HepG2 (cell line): ENCODE measurements at regions not wholly inside any gene's neighbourhood (a gene's known extent, or its start where the extent isn't known, plus 50 kb on each side); places are given as distances from the start of the nearest gene placed in this dataset.
A peak's percentile ranks its signal among the peaks of the same experiment; 100 is the strongest.
"Not testable (repeated sequence)": the region's sequence is repeated elsewhere in the genome, so short reads cannot be mapped to it uniquely, and the experiment has no call there.

Experiments
- ATAC-seq: fragments of 200-7000 bp; cut with Tn5 transposase; 3 replicates; pipeline ENCODE4 v1.9.1; 2020; ENCODE audit warnings: mild to moderate bottlenecking, moderate library complexity
- BruUV-seq: library from RNA; stranded (reverse); fragments of 400-500 nt; replicated peaks from 2 replicates; lab custom pipeline; 2021; lab: Mats Ljungman, UMichigan
- CTCF ChIA-PET: fragments of 300-600 bp; formaldehyde crosslinking; extraction: SDS; loops from one replicate; lab custom pipeline; 2021; ENCODE audit warnings: low total read pairs, inconsistent platforms, low intra/inter-chr PET ratio; lab: Yijun Ruan, JAX
- POLR2A ChIA-PET: fragments of 350-600 bp; sonication (Branson Sonifier 250); formaldehyde crosslinking; loops from one replicate; lab custom pipeline; 2020; ENCODE audit warnings: antibody characterized with exemption, inconsistent platforms; lab: Yijun Ruan, JAX
- DNase-seq: peaks from one replicate; pipeline ENCODE4 v3.0.0-alpha.2; 2015; ENCODE audit warnings: low spot score
- FAIRE-seq: peaks from 3 replicates; lab custom pipeline; 2011; peaks lifted over from hg19 to GRCh38; lab: Jason Lieb, UNC
- H2AFZ ChIP-seq: one replicate; pipeline ENCODE4 v1.6.1; 2011; ENCODE audit warnings: low read length, inconsistent platforms
- H3K27ac ChIP-seq: fragments of 300-600 bp; 3 replicates; pipeline ENCODE4 v1.8.0; 2011; ENCODE audit warnings: mixed run types, mild to moderate bottlenecking, mixed read lengths, low read length, inconsistent platforms; ENCODE audit not compliant: insufficient read depth; ENCODE audit errors: extremely low read length
- H3K27me3 ChIP-seq, 2 experiments: fragments of 200-600 bp in 1 of 2; 2 replicates in 1 of 2; 3 replicates in 1 of 2; pipeline versions ENCODE4 v1.6.0 to v1.8.0; 2011; ENCODE audit warnings: low read length in 2 of 2, mild to moderate bottlenecking in 2 of 2, moderate library complexity in 2 of 2, inconsistent platforms in 1 of 2; ENCODE audit not compliant: insufficient read depth in 2 of 2, control insufficient read depth in 1 of 2
- H3K36me3 ChIP-seq, 2 experiments: fragments of 200-600 bp in 1 of 2; replicated peaks in 1 of 2; 2 replicates in 1 of 2; 3 replicates in 1 of 2; pipeline versions ENCODE4 v1.5.1 to v1.8.0; 2011; ENCODE audit warnings: low read length in 2 of 2, inconsistent platforms in 1 of 2; ENCODE audit not compliant: insufficient read depth in 2 of 2, control insufficient read depth in 1 of 2
- H3K4me1 ChIP-seq: 2 replicates; pipeline ENCODE4 v1.5.1; 2012; ENCODE audit warnings: low read length, inconsistent platforms; ENCODE audit not compliant: insufficient read depth
- H3K4me2 ChIP-seq: 2 replicates; pipeline ENCODE4 v1.6.0; 2011; ENCODE audit warnings: low read depth, low read length, inconsistent platforms
- H3K4me3 ChIP-seq, 3 experiments: fragments of 200-600 bp in 1 of 3; sonication (generic), shearing (Covaris generic) in 1 of 3; replicated peaks in 1 of 3; 2 replicates each; pipeline ENCODE4 v1.5.1; 2011 to 2016; ENCODE audit warnings: low read length in 3 of 3, inconsistent platforms in 2 of 3, low read depth in 2 of 3, mild to moderate bottlenecking in 2 of 3, control low read depth in 1 of 3, mixed read lengths in 1 of 3; ENCODE audit not compliant: insufficient read depth in 1 of 3
- H3K79me2 ChIP-seq: one replicate; pipeline ENCODE4 v1.6.1; 2011; ENCODE audit warnings: low read length, inconsistent platforms; ENCODE audit not compliant: insufficient read depth
- H3K9ac ChIP-seq: 2 replicates; pipeline ENCODE4 v1.6.0; 2011; ENCODE audit warnings: mild to moderate bottlenecking, low read depth, low read length, inconsistent platforms; ENCODE audit not compliant: insufficient read depth
- H3K9me3 ChIP-seq: 2 replicates; pipeline ENCODE4 v1.5.1; 2012; ENCODE audit warnings: mild to moderate bottlenecking, low read length
- H4K20me1 ChIP-seq: 2 replicates; pipeline ENCODE4 v1.6.0; 2011; ENCODE audit warnings: inconsistent platforms, mild to moderate bottlenecking, low read length, moderate library complexity; ENCODE audit not compliant: insufficient read depth
- ATF7 ChIP-seq, 2 experiments: fragments of 450-650 bp in 1 of 2; sonication (generic) in 1 of 2; formaldehyde crosslinking in 1 of 2; IDR thresholded peaks; 2 replicates each; pipeline versions ENCODE4 v1.4.0 to v1.6.1; 2016 to 2020; ENCODE audit warnings: antibody characterized with exemption in 1 of 2, mild to moderate bottlenecking in 1 of 2, missing genetic modification reagents in 1 of 2
- JUNB ChIP-seq: sonication (generic); formaldehyde crosslinking; IDR thresholded peaks from 2 replicates; pipeline ENCODE4 v1.8.0; 2022; ENCODE audit warnings: missing genetic modification reagents, mild to moderate bottlenecking, borderline replicate concordance
- KLF16 ChIP-seq, 2 experiments: sonication (generic) in 1 of 2; formaldehyde crosslinking in 1 of 2; IDR thresholded peaks; 2 replicates each; pipeline versions ENCODE4 v1.6.1 to v1.8.0; 2016 to 2023; ENCODE audit warnings: missing genetic modification reagents in 2 of 2, missing compliant biosample characterization in 1 of 2
- MEF2D ChIP-seq: sonication (generic); formaldehyde crosslinking; IDR thresholded peaks from 2 replicates; pipeline ENCODE4 v1.5.1; 2020; ENCODE audit warnings: mild to moderate bottlenecking, missing genetic modification reagents
- MEIS1 ChIP-seq: sonication (generic); formaldehyde crosslinking; IDR thresholded peaks from 2 replicates; pipeline ENCODE4 v1.9.0; 2021; ENCODE audit warnings: mild to moderate bottlenecking, missing genetic modification reagents, moderate library complexity, borderline replicate concordance
- TEAD3 ChIP-seq: optimal IDR thresholded peaks from 2 replicates; pipeline ENCODE3; 2016; ENCODE audit warnings: borderline replicate concordance
- ZFP37 ChIP-seq: sonication (generic); formaldehyde crosslinking; IDR thresholded peaks from 2 replicates; pipeline ENCODE4 v1.4.0; 2020; ENCODE audit warnings: missing genetic modification reagents, borderline replicate concordance
- ZFP90 ChIP-seq: sonication (generic); formaldehyde crosslinking; IDR thresholded peaks from 2 replicates; pipeline ENCODE4 v1.8.0; 2022; ENCODE audit warnings: missing genetic modification reagents, mild to moderate bottlenecking, inconsistent platforms, borderline replicate concordance
- ZNF264 ChIP-seq: sonication (generic); formaldehyde crosslinking; IDR thresholded peaks from 2 replicates; pipeline ENCODE4 v1.4.0; 2020; ENCODE audit warnings: missing genetic modification reagents
- ZNF615 ChIP-seq: sonication (generic); formaldehyde crosslinking; IDR thresholded peaks from 2 replicates; pipeline ENCODE4 v1.5.0; 2020; ENCODE audit warnings: mild to moderate bottlenecking, missing genetic modification reagents, borderline replicate concordance
- ZXDC ChIP-seq: sonication (generic); formaldehyde crosslinking; IDR thresholded peaks from 2 replicates; pipeline ENCODE4 v1.5.0; 2020; ENCODE audit warnings: mild to moderate bottlenecking, missing genetic modification reagents
- WGBS: methylation state at CpG from one replicate; pipeline ENCODE4 v1.1.6; 2017; ENCODE audit warnings: low lambda C conversion rate; 5-methylcytosine and 5-hydroxymethylcytosine counted together
- in situ Hi-C: cut with HindIII; loops from 2 replicates; pipeline ENCODE4 v1.10.0; 2017; ENCODE audit warnings: low pct_unique_long_range_greater_than_20kb; ENCODE audit not compliant: extremely low pct_ligation_motif_present
- intact Hi-C: fragments of 100-400 bp; cut with micrococcal nuclease; formaldehyde crosslinking; loops from one replicate; pipeline ENCODE4 v1.10.0; 2022; ENCODE audit not compliant: unreplicated experiment
- TF ChIP-seq, protein P1 (sequence below): sonication (generic); formaldehyde crosslinking; IDR thresholded peaks from 2 replicates; pipeline ENCODE4 v1.4.0; 2020; ENCODE audit warnings: mild to moderate bottlenecking, missing genetic modification reagents
- TF ChIP-seq, protein P2 (sequence below): sonication (generic); formaldehyde crosslinking; IDR thresholded peaks from 2 replicates; pipeline ENCODE4 v1.5.1; 2020; ENCODE audit warnings: missing genetic modification reagents, mild to moderate bottlenecking, borderline replicate concordance

DNA sequence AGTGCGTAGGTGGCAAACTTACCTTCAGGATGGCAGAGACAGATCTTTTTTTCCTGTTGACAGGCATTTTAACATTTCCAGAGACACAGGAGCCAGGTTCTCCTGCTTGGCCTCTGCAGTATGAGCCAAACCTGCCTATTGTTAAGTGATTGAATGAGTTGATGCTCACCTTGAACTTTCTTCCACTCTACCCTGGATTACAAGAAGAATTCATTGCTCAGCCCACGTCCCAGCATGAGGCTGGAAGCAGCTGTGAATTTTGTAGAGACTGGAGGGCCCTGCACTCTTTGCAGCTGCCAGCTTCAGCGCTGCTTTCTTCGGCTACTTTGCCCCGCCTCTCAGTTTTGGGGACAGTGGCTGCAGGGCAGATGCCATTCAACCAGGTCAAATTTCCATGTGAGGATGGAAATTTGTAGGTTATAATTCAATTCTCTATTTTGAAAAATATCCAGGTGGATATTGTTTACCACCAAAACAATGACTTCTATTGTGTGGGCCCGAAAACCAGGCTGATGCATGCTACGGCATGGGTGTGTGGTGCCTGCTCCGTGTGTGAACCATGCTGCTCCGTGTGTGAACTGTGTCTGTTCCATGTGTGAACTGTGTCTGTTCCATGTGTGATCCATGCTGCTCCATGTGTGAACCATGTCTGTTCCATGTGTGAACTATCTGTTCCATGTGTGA lies 75.2 kb upstream of the METTL9 start (continued):
- TF ChIP-seq ZNF615 (no peak), ZNF264 (CRISPR knock-in tag) (no peak), ZFP90 (0 out of 2 replicates have a peak, but pooled peaks have one; percentile 13), ZXDC (CRISPR knock-in tag) (peak; percentile 77; the same call in 1 of the 2 replicates), ZFP37 (CRISPR knock-in tag) (peak; percentile 60; the same call in 1 of the 2 replicates)

- H3K36me3 ChIP-seq; H4K20me1 ChIP-seq; BruUV-seq; H3K9ac ChIP-seq; H3K27ac ChIP-seq; H3K9me3 ChIP-seq; H3K79me2 ChIP-seq; DNase-seq; ATAC-seq; H2AFZ ChIP-seq; H3K27me3 ChIP-seq; intact Hi-C loops; FAIRE-seq; TF ChIP-seq ATF7 (IDR thresholded peaks at IDR 0.05): not testable (repeated sequence)
- CTCF ChIA-PET = interaction anchor here (1.6 kb wide), 1 partner anchor 30 kb away, joined by 9 read pairs; no protein-coding TSS in a partner anchor
- Histone ChIP-seq H3K4me3 (peak overlapping the region in 1 of 3 experiments; percentile 58; a peak in 2 of 6 replicates), H3K4me2 (peak overlapping the region; percentile 76), H3K4me1 (peaks cover 75% of the 10 kb centered on the region)
- in situ Hi-C loops = loop anchor here (10.0 kb wide), 1 partner anchor 80 kb away; no protein-coding TSS in a partner anchor
- 50% methylated on average over 1 of the region's 1 CpG for WGBS
- POLR2A ChIA-PET = interaction anchor here (1.2 to 1.7 kb wide), 2 partner anchors 8 to 12 kb away, joined by 3 to 6 read pairs; no protein-coding TSS in a partner anchor
- TF ChIP-seq MEF2D (CRISPR knock-in tag) (peak; percentile 15; the same call in 1 of the 2 replicates), JUNB (CRISPR knock-in tag) (0 out of 2 replicates have a peak, but pooled peaks have one; percentile 17), ATF7 (CRISPR knock-in tag; IDR thresholded peaks at IDR 0.05) (peak; percentile 70; the same call in 1 of the 2 replicates), TEAD3 (CRISPR knock-in tag) (peak; percentile 10), KLF16 (CRISPR knock-in tag; IDR thresholded peaks at IDR 0.05) (0 out of 4 replicates have a peak, but pooled peaks of 1 of the 2 experiments have one; percentile 22), MEIS1 (CRISPR knock-in tag) (peak; percentile 6)
- TF ChIP-seq, protein P1, sequence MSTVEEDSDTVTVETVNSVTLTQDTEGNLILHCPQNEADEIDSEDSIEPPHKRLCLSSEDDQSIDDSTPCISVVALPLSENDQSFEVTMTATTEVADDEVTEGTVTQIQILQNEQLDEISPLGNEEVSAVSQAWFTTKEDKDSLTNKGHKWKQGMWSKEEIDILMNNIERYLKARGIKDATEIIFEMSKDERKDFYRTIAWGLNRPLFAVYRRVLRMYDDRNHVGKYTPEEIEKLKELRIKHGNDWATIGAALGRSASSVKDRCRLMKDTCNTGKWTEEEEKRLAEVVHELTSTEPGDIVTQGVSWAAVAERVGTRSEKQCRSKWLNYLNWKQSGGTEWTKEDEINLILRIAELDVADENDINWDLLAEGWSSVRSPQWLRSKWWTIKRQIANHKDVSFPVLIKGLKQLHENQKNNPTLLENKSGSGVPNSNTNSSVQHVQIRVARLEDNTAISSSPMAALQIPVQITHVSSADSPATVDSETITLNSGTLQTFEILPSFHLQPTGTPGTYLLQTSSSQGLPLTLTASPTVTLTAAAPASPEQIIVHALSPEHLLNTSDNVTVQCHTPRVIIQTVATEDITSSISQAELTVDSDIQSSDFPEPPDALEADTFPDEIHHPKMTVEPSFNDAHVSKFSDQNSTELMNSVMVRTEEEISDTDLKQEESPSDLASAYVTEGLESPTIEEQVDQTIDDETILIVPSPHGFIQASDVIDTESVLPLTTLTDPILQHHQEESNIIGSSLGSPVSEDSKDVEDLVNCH (CRISPR knock-in tag) = peak; percentile 65; the same call in 1 of the 2 replicates
- TF ChIP-seq, protein P2, sequence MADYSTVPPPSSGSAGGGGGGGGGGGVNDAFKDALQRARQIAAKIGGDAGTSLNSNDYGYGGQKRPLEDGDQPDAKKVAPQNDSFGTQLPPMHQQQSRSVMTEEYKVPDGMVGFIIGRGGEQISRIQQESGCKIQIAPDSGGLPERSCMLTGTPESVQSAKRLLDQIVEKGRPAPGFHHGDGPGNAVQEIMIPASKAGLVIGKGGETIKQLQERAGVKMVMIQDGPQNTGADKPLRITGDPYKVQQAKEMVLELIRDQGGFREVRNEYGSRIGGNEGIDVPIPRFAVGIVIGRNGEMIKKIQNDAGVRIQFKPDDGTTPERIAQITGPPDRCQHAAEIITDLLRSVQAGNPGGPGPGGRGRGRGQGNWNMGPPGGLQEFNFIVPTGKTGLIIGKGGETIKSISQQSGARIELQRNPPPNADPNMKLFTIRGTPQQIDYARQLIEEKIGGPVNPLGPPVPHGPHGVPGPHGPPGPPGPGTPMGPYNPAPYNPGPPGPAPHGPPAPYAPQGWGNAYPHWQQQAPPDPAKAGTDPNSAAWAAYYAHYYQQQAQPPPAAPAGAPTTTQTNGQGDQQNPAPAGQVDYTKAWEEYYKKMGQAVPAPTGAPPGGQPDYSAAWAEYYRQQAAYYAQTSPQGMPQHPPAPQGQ = peak; percentile 5; the same call in 1 of the 2 replicates
Measured at GRCh38 chr16:21524752-21525028, 74.7 kb upstream of the METTL9 start.
